SKM-1 (cell line): ENCODE measurements at regions not wholly inside any gene's neighbourhood (a gene's known extent, or its start where the extent isn't known, plus 50 kb on each side); places are given as distances from the start of the nearest gene placed in this dataset.
"Not testable (repeated sequence)": the region's sequence is repeated elsewhere in the genome, so short reads cannot be mapped to it uniquely, and the experiment has no call there.

Experiments
- DNase-seq: peaks from one replicate; lab custom pipeline; 2025; ENCODE audit not compliant: unreplicated experiment; lab: John Stamatoyannopoulos, UW

DNA sequence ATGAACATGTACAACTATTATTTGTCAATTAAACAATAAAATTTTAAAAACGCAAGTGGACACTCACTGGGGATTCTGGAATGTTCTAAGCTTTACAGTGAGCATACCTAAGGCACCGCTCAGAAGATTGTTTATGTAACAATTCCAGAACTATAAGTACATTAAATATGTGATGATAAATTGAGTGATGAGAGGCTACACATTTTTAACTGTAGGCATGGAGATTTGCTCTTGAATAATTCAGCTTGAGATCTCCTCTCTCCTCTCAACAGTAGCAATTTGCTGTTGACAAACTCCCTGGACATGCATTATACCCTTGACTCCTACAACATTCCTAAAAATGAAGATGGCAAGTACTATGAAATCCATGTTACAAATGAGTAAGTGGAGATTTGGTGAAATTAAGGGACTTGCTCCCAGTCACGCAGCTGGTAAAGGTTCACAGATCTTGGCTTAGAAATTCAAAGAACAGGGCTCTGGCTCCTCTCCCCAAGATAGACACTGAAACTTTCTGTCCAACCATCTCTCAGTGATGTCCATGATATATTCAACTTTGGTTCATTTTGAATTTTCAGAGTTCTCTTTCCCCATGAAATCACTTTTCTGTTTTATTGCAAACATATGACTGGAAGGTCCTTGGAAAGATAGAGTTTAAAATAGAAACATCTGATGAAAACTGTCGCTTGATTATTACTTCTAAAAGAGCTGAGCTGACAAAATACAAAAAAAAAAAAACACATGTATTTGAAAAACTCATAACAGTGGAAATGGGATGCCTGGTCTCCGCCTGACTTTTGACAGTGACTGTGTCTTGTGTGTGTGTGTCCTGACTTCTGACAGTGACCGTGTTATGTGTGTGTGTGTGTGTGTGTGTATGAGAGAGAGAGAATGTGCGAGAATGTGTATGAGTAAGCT, 488.3 kb downstream of the TNS3 start:
- DNase-seq = no peak

DNA sequence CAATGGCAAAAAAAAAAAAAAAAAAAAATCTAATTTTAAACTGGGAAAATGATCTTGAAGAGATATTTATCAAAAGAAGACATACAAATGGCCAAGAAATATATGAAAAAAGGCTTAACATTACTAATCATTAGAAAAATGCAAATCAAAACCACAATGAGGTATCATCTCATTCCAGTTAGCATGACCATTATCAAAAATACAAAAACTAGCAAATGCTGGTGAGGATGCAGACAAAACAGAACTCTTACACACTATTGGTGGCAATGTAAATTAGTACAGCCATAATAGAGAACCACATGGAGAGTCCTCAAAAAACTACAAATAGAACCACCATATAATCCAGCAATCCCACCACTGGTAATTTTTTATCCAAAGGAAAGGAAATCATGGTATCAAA, 489.6 kb downstream of the TNS3 start:
- DNase-seq = no peak

DNA sequence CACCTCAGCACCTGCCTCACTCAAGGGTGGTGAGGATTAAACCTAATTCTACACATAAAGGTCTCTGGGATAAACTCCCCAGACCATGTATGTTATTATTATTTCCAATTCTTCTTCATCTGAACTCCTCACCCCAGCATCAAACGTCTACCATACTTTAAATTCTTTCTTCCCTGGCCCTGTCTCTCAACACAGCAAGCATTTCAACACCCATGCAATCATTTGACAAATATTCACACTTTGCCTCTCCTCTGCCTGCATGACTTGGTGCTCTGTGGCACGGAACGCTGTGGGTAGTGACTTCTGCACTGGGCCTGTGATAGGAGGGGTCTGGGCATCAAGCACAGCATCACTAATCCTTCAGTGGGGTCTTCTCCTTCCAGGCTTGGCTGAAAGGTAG, 490.8 kb downstream of the TNS3 start:
- no peak for DNase-seq

DNA sequence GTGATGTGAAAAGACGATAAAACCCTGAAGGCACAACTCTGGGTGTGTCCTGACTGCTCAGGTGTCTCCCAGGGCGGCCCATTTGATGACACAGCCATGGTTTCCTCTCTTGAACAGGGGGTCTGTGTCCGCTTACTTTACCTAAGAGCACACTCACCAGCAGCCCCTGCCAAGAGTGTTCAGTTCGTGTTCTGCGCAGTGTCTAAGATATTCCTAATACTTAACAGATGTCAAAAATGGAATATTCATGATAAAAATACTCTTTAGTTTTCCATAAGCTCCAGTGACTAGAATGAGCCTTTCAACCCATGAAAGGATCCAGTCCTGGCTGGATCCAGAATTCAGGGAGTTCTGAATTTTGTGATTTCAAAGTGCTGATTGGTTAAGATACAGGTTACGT, 492.4 kb downstream of the TNS3 start:
- no peak for DNase-seq

DNA sequence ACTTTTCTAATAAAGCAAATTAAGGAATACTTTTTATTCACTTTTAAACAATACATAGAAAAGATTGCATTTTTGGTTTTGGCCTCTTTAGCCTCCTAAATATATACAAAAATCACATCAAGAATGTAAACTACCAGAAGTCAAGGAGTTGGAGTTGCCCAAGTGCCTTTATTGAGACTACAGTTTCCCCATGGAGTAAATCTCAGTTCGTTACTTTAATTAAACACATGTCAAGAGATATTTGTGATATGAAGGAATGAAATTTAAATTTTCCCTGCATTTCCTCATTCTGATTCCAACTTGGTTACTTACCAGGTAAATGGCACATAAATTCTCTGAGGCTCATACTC, 492.9 kb downstream of the TNS3 start:
- no peak for DNase-seq

DNA sequence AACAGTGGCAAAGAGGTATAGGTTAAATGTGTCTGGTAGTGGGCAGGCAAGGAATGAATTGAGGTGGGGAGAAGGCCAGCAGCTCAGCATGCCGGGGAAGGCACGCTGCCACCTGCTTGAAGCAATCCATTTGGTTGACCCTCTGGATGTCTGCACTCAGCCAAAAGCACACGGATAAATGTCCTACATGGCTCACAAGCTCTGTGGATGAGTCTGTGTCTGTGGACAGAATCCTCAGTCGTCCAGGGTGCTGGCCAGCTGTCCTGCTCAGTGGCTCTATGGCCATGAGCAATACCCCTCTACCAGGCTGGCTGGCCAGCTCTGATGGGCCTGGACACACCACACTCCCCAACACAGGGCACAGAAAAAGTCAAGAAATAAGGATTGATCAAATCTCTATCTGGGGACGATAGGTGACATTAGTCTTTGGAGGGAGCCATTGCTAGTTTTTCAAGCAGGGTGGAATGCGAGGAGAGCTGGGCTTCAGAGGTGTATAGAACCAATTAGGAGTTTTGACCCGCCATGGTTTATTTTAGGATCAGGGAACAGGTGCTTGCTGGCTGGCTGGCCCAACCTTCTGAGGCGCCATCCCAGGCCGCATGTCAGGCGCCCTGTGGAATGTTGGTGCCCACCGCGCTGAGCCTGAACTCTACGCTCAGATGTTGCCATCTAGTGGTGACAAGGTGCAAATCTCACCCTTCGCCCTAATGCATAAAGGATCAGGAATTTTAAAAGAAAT, 493.4 kb downstream of the TNS3 start:
- DNase-seq = peak; percentile 21

DNA sequence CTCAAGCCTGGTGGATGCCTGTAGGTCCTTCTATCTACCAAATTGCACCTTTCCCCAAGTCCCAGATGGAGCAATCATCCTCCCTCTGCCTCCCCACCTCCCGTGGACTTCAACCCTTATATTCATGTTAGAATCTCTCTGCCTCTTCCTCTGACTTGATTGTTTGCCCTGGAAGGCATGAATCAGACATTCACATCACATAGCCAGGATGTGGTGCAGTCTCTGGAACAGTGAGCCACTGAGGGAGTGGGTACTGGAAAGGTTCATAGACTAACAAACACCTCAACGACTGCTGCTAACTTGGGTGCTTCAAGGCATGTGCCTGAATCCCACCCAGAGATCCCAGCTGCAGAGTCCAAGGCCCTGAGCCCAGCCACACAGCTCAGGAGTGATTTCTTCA, 494.0 kb downstream of the TNS3 start:
- DNase-seq = no peak

DNA sequence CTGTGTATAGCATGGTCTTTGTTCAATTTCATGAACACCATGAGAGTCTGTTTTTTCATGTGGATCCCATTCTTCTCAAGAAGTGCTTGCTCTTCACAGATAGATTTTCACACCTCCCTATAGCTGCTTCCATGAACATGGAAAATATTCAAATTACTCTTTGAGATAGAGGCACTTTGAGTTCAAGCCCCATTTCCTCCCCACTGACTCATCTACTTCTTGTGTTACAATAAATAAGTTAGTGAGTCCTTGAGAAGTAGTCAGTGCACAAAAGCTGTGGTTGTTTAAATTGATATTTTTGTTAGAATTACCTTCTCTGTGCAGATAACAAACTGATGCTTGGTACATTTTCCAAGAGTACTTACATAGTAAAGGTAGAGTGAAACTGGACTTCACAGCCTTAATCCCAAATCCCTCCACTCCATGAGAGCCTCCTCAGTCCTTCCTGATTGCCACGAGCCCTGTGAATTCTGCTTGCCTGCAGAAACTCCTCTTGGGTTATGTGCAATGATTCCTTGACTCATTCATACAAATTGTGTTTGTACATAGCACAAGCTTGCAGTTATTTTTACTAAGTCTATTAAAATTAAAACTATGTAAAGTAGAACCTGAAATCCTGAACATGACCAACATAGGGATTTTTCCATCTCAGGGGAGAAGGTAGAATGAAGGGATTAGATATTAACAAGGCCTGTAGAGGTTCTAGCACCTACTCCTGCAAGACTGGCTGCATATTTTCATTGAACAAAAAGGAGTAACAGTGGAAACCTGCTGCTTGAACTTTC, 496.2 kb downstream of the TNS3 start:
- DNase-seq = no peak

DNA sequence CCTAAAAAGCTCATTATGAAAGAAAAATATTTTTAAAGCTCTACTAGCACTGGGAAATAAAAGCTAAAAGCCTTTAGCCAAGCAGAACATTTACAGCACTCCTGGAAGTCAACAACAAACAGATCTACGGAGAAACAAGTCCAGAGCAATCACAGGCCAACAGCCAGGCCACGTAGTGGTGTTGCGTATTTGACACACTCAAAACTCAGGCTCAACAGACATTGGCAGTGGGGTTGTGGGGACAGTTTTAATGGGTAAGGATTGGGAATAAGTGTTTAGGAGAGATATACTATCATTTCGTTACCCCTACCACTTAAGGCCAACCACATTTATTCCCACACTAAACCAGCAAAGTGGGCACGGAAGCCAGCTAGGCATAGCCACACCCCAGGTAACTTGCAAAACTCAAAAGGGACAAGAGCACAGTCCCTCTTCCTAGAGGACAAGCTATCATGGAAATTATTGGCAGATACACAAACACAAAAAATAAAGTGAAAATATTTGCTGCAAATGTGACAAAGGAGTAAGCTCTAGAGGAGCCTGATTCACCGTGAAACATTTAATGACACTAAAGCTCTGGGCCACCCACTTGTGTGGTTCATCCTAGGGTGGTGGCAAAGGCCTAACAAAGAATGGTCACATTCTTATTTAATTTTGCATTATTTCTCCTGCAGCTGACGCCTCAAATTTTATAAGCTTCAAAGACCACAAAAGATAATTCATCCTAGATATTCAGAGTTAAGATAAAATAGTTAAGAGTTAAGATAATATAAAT, 498.2 kb downstream of the TNS3 start:
- no peak for DNase-seq

DNA sequence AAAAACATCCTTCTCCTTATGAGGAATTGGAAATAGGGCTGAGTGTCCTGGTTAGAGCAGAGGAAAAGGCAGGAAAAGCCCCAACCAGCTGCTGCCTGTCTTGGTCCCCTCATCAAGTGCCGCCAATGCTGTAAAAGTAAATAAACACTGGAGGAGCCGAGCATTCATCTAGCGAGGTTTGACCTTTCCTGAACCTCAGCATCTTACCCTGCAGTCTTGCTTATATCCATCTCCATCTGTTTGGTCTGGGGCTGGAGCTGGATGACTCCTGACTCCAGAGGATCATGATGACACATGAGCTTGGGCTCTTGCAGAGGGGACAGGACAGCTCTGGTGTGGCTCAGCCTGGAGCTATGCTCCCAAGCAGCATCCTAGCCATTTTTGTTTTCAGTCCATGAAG, 501.1 kb downstream of the TNS3 start:
- DNase-seq = no peak

DNA sequence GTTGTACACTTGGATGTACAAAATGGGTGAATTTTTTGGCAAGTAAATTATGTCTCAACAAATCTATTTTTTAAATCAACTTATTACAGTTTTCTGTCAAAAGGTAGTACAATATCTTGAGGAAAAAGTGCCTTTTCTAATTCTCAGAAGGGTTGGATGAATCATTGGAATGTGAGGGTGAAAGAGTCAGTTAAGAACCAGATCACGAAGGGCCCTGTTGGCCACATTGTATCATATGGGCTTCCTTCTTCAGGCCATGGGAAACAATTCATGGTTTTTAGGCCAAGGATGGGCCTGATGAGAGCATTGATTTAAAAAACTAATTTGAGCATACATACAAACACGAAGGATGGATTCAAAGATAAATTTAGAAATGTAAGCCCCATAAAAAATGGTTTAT, 503.7 kb downstream of the TNS3 start:
- no peak for DNase-seq

DNA sequence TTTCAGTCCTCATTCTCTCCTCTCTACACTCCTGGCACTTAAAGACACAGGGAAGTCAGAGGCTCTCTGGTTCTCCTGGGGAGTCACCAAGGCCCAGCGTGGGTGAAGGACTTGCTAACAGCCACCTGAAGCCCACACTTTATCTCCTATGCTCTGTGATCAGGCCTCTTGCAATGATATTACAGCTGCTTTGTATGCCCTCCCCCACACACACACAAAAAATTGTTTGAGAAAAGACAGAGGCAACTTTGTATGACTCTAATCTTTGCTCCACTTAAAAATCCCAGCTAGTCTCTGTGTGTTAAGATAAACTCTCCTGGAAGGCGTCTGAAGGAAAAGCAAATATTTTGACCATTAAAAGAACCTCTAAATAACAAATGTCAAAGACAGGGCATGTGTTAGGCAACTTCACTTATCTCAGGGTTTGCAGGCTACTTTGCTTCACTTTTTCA, 507.2 kb downstream of the TNS3 start:
- no peak for DNase-seq

DNA sequence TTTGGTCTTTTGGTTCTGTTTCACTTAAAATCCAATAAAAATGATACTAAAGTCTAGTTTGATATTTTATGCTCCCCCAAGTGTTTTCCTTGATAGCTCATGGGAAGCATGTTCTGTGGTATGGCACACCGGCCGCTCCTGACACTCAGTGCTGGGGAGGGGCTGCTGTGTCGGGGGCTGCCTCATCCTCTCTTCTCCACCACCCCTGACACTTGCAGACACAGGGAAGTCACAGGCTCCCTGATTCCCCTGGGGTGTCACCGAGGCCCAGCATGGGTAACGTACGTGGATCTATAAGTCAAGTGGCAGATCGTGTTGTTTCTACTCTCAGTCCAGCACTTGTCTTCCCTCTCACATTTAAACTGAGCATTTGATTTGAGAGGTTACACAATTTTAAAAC, 508.6 kb downstream of the TNS3 start:
- no peak for DNase-seq

DNA sequence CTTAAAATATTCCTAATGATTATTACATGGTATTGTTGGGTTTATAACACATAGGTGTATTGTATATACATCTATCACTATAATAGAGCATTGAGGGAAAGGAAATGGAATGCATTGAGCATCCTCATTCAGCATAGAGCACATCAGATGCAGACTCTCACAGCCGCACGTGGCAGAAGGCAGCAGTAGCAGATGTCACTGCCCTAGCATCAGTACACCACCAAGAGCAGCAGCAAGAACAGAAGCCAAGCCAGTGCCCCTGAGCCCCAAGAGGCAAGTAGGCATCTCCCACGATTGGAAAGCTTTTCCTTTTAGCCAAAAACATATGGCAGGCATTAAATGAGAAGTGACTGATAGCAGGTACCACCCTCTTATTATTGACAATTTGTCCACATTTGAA, 510.0 kb downstream of the TNS3 start:
- DNase-seq = no peak

DNA sequence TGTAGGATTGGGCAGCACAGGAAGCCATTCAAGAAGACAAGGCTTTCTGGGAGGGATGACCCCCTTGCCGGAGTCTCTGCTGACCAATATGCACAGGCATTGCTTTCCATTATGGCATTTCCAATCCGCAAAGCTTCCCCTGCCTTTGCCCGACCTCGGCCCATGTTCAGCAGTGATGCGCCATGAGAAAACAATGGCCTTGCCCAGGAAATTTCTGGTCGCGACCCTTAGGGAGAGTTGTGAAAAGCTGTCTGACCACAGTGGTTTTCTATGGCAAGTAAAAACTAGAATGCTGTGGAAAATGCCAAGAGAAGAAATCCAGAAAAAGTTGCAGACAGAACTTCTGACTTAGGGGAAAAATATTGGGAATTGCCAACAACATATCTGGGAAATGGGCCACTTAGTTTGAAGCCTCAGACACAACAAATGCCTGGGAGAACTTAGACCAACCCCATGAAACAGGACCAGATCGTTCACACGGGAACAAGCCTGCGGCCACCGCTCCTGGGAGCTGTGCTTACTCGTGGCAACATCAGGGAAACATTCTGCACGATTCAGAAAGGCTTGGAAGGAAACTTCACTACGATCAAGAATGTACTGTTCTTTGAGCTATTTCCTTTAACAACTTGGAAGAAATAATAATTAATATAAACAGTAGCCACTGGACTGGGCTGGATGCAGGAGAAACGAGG, 512.4 kb downstream of the TNS3 start:
- no peak for DNase-seq

DNA sequence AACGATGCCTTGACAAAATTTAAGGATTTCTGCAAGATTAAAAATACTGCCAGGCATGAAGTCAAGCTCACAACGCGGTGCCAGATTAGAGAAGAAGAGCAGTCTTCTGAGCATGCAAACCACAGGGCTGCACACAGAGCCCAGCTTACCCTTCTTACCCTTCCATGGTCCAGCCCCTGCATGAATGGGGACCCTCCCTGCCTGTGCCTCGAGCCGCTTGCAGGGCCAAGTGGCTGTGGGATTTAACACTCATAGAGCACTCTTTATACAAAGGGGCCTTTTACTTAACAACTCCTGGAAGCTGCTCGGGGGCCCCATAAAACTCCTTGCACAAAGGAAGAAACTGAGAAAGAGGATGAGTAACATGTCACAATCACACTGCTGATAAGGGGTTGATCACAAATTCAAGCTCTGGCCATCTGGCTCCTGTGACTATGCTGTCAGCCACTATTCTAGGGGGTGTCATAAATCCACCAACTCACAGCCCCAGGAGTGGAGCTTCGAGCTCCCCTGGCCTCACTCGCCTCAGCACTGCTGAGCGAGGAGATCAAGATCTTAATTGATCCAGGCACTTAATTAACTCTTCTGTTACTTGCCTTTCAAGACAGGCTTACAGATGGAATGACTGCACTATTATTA, 514.8 kb downstream of the TNS3 start:
- DNase-seq = no peak

DNA sequence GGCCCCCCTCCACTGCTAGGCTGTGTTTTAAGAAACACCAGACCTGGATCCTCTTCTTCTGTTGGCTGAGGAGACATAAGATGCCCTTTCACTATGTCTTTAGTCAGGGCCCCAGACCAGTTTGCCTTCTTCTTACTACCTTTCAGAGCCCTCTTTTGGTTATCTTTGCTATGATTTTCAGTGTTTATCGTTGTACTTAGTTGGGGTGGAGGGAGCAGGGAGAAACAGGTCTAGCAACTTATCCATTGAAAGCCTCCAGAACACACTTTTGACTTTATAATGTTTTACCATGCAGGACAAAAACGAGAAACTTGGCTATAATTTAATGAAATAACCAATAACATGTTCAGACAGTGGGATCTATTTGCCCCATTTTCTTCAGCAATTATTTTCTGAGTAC, 525.2 kb downstream of the TNS3 start:
- DNase-seq = no peak

DNA sequence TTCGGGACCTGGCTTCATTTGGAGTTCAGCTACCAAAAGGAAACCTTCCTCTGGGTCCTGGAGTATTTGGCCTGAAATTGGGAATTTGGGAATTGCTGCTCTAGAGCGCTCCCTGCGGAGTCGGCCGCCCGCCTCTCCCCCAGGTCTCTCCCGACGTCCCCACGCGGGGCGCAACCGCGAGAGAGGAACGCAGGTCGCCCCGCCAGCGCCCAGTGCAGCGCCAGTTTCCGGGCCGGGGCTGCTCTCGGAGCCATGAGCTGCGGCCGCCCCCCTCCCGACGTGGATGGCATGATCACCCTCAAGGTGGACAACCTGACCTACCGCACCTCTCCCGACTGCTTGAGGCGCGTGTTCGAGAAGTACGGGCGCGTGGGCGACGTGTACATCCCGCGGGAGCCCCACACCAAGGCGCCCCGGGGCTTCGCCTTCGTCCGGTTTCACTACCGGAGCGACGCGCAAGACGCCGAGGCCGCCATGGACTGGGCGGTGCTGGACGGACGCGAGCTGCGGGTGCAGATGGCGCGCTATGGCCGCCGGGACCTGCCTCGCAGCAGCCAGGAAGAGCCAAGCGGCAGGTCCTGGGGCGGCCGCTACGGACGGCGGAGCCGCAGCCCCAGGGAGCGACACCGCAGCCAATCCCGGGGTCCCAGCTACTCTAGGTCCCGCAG, 529.2 kb downstream of the TNS3 start:
- DNase-seq = not testable (repeated sequence)

DNA sequence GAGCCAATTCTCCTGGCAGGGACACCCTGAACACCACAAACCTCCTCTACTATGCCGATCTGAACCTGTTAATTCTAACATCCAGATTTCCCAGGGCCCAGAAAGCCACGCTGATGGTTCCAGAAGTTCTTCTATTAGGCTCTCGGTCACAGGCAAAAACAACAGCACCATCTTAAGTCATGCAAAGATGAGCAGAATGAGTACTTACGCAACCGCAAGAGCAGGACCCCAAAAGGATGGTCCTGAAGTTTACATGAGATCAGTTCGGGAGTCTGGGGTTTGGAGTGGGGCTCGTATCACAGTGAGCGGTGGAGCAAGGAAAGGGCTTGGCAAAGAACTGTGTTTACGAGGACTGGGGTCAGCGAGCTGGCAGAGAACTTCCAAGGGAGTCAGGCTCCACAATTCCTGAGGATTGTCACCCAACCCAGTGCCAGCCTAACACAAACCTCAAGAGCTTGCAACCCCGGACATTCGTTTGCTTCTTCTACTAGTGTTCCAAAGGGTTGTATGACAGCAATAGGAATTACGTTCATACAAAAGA, 532.6 kb downstream of the TNS3 start:
- no peak for DNase-seq
